Mucosa of rectum (tissue), 2 donors: ENCODE measurements at regions not wholly inside any gene's neighbourhood (a gene's known extent, or its start where the extent isn't known, plus 50 kb on each side); places are given as distances from the start of the nearest gene placed in this dataset.

Experiments
- H3K27ac ChIP-seq, 2 donors: one replicate each; pipeline ENCODE4 v1.7.0; 2013; ENCODE audit warnings: inconsistent platforms in 2 of 2, low read depth in 2 of 2, low read length in 2 of 2
- H3K27me3 ChIP-seq, 2 donors: one replicate each; pipeline ENCODE4 v1.7.0; 2013; ENCODE audit warnings: low read length in 2 of 2; ENCODE audit not compliant: control insufficient read depth in 2 of 2, insufficient read depth in 2 of 2
- H3K36me3 ChIP-seq, 2 donors: one replicate each; pipeline ENCODE4 v1.7.0; 2013; ENCODE audit warnings: low read length in 2 of 2; ENCODE audit not compliant: control insufficient read depth in 2 of 2, insufficient read depth in 2 of 2
- H3K4me1 ChIP-seq, 2 donors: one replicate each; pipeline ENCODE4 v1.7.0; 2013; ENCODE audit warnings: low read length in 2 of 2, mild to moderate bottlenecking in 1 of 2; ENCODE audit not compliant: control insufficient read depth in 2 of 2, insufficient read depth in 2 of 2
- H3K4me3 ChIP-seq, 2 donors: one replicate each; pipeline ENCODE4 v1.7.0; 2013; ENCODE audit warnings: low read length in 2 of 2
- H3K9ac ChIP-seq, 2 donors: one replicate each; pipeline ENCODE4 v1.7.0; 2013; ENCODE audit warnings: low read length in 2 of 2, low read depth in 1 of 2, mild to moderate bottlenecking in 1 of 2
- H3K9me3 ChIP-seq, 2 donors: one replicate each; pipeline ENCODE4 v1.7.0; 2013; ENCODE audit warnings: low read length in 2 of 2; ENCODE audit not compliant: control insufficient read depth in 2 of 2
- donor health status: healthy.
- donor health status: Normal muscosa, but diverticular disease.

DNA sequence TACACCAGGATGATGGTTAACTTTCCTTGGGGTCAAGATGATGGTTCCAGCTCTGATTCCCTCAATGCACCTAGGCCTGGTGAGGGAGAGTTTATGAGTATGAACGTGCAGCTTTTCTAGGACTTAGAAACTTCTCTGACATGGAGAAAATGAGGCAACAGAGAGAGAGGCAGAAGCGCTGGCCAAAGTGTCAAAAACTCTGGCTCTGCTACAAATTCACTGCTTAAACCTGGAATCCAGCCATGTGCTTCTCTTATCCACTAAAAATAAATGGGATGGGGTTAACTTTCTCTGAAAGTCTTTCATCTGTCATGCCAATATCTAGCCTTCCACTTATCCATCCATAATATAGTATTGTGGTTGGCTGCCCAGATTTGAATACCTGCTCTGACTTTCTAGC is 568.7 kb downstream of the MED13L start:
- H3K9me3 ChIP-seq: no peaks in the 10 kb centered on the region
- H3K4me1 ChIP-seq: peaks cover 0 to 8% of the 10 kb centered on the region in 2 donors
- H3K9ac ChIP-seq: no peak overlapping the region
- no peaks in the 10 kb centered on the region for H3K27me3 ChIP-seq
- H3K36me3 ChIP-seq: no peaks in the 10 kb centered on the region
- H3K4me3 ChIP-seq: no peak overlapping the region
- H3K27ac ChIP-seq: no peak overlapping the region

GRCh38 chr12:115700896-115701465 is 576.5 kb downstream of the MED13L start:
- Histone ChIP-seq H3K36me3 (no peaks in the 10 kb centered on the region), H3K27me3 (no peaks in the 10 kb centered on the region), H3K27ac (no peak overlapping the region), H3K4me3 (no peak overlapping the region), H3K9me3 (no peaks in the 10 kb centered on the region), H3K9ac (no peak overlapping the region), H3K4me1 (no peaks in the 10 kb centered on the region)

DNA sequence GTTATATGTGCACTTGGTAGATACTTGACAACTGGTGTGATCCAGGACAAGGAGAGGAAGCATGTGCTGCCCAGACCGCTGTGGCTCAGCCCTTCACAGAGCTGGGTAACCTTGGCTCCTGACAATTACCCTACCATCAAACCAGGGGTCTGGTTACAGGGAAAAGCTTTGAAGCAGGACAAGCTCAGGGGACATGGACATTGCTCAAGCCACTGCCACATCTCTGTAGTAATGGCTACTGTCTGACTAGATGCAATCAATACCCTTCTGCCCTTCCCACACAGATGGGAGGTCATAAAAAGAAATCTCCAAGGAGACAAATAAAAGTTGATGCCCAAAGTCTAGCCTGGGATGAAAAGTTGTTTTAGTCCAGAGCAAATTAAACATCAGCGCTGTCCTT is 577.4 kb downstream of the MED13L start:
- Histone ChIP-seq H3K36me3 (no peaks in the 10 kb centered on the region), H3K27ac (no peak overlapping the region), H3K9ac (no peak overlapping the region), H3K4me1 (no peaks in the 10 kb centered on the region), H3K4me3 (no peak overlapping the region), H3K9me3 (no peaks in the 10 kb centered on the region), H3K27me3 (no peaks in the 10 kb centered on the region)

- H3K36me3 ChIP-seq: no peaks in the 10 kb centered on the region
- H3K9ac ChIP-seq: no peak overlapping the region
- H3K27me3 ChIP-seq: no peaks in the 10 kb centered on the region
- H3K9me3 ChIP-seq: no peaks in the 10 kb centered on the region
- H3K4me3 ChIP-seq: no peak overlapping the region
- H3K27ac ChIP-seq: no peak overlapping the region
- no peaks in the 10 kb centered on the region for H3K4me1 ChIP-seq
Measured at GRCh38 chr12:115698257-115698656, 579.2 kb downstream of the MED13L start.

DNA sequence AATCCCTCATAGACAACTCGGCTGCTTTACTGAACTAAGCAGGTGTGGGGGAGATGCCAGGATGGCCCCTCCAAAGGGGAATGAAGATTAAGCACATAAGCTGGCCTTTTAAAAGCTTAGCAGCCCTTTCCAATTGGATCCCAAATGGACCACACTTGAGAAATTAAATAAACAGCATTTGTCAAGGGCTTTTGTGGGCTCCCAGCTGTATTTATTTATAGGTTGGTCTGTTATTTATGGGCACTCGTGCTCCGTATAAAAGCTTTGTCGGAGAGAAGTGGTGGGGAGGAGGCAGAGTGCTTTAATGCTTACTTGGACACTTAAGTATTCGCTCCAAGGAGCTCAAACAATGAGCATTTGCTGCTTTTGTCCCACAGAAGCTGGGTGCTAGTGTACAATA is 580.2 kb downstream of the MED13L start:
- no peak overlapping the region for H3K9ac ChIP-seq
- H3K27ac ChIP-seq: no peak overlapping the region
- no peaks in the 10 kb centered on the region for H3K36me3 ChIP-seq
- H3K4me3 ChIP-seq: no peak overlapping the region
- no peaks in the 10 kb centered on the region for H3K27me3 ChIP-seq
- H3K9me3 ChIP-seq: no peaks in the 10 kb centered on the region
- no peaks in the 10 kb centered on the region for H3K4me1 ChIP-seq

- H3K4me3 ChIP-seq: no peak overlapping the region
- H3K4me1 ChIP-seq: no peaks in the 10 kb centered on the region
Measured at GRCh38 chr12:115694564-115694963, 582.9 kb downstream of the MED13L start.

DNA sequence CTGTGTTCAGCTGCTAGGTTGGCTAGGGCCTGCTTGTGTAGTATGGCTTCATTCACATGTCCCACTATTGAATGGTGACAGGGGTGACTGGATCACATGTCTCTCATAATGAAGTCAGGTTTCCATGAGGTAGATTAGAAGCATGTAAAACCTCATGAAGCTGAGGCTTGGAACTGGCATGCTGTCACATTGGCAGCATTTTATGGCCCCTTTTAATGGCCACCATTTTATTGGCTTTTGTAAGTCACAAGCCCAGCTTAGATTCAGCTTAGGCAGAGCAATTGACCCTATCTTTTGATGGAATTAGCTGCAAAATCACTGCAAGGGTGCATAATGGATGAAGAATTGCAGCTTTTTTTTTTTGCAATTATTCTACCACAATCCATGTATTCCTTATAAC is 583.5 kb downstream of the MED13L start:
- Histone ChIP-seq H3K27ac (no peak overlapping the region), H3K27me3 (peaks cover 0 to 2% of the 10 kb centered on the region in 2 donors), H3K4me3 (no peak overlapping the region), H3K9ac (no peak overlapping the region), H3K9me3 (no peaks in the 10 kb centered on the region), H3K4me1 (no peaks in the 10 kb centered on the region), H3K36me3 (no peaks in the 10 kb centered on the region)

More at GRCh38 chr12:115694564-115694963, 582.9 kb downstream of the MED13L start:
- H3K9me3 ChIP-seq: no peaks in the 10 kb centered on the region
- peaks cover 0 to 2% of the 10 kb centered on the region in 2 donors for H3K27me3 ChIP-seq
- H3K9ac ChIP-seq: no peak overlapping the region
- no peak overlapping the region for H3K27ac ChIP-seq
- no peaks in the 10 kb centered on the region for H3K36me3 ChIP-seq

DNA sequence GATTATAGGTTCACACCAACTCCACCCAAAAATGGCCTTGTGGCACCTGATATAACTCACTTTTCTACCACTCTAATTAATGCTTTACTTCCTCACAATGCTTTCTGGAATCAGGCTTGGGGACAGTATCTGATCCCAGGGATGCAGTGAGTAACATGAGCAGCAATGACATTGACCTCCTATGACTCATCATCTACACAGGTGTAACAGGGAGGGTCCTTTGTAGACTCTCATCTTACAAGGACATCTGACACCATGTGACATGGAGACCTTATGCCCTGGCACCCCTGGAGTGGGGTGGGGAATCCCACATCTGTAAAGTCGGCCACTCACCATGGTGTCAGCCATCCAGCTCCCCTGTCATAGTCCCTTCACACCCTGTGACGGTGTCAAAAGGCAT is 586.4 kb downstream of the MED13L start:
- peaks cover 0 to 2% of the 10 kb centered on the region in 2 donors for H3K27me3 ChIP-seq
- H3K9ac ChIP-seq: no peak overlapping the region
- no peaks in the 10 kb centered on the region for H3K4me1 ChIP-seq
- no peak overlapping the region for H3K27ac ChIP-seq
- H3K4me3 ChIP-seq: no peak overlapping the region
- H3K36me3 ChIP-seq: no peaks in the 10 kb centered on the region
- no peaks in the 10 kb centered on the region for H3K9me3 ChIP-seq

GRCh38 chr12:115687094-115687493 is 590.4 kb downstream of the MED13L start:
- Histone ChIP-seq H3K27me3 (peaks cover 0 to 2% of the 10 kb centered on the region in 2 donors), H3K27ac (no peak overlapping the region), H3K9ac (no peak overlapping the region), H3K4me3 (no peak overlapping the region), H3K36me3 (no peaks in the 10 kb centered on the region), H3K4me1 (no peaks in the 10 kb centered on the region), H3K9me3 (no peaks in the 10 kb centered on the region)

DNA sequence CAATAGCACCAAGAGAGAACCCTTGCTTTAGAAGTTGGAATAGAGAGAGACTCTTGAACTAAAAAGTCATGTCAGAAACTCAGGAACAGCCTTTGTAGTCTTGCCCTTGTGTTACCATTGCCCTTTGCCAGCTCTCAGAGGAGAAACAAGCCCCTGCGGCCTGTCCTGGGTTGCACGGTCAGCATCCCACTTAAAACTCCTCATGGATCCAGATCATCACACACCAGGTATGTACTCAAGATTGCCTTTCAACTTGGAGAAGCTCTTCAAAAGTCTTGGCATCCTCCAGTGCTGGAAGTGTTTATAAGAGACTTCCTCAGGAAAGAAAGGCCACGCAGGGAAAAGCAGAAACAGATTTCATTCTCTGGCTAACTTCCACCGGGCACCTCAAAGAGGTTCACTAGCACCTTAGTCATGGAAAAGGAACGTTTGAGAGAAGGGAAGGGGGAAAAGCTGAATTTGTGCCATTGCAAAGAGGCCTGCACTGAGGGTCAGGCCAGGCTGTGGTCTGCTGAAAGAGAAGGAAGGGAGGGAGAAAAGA is 594.2 kb downstream of the MED13L start:
- H3K36me3 ChIP-seq: no peaks in the 10 kb centered on the region
- H3K9ac ChIP-seq: no peak overlapping the region
- H3K27me3 ChIP-seq: no peaks in the 10 kb centered on the region
- no peaks in the 10 kb centered on the region for H3K4me1 ChIP-seq
- H3K27ac ChIP-seq: no peak overlapping the region
- H3K9me3 ChIP-seq: no peaks in the 10 kb centered on the region
- H3K4me3 ChIP-seq: no peak overlapping the region
